ENCODE measurements at regions not wholly inside any gene's neighbourhood (a gene's known extent, or its start where the extent isn't known, plus 50 kb on each side); places are given as distances from the start of the nearest gene placed in this dataset.
"Not testable (repeated sequence)": the region's sequence is repeated elsewhere in the genome, so short reads cannot be mapped to it uniquely, and the experiment has no call there.

DNA sequence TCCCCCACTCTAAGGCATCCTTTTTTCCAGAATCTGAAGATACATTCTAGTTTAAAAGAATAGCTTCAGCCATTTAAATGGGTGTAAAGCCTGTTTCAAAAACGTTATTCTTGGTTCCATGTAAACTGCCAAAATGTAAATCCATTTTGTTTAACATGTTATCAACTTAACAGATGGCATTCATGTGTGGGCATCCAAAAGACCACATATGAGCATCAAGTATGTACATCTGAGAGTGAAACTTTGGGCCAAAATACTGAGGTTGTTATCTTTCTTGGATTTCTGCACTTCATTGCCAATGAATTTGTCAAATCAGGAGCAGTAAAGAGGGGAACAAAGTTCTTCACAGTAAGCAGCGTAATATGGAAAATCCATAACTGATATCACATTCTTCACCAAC lies 395.4 kb downstream of the ZNF804A start:
- no peak for DNase-seq (ENCODE audit: extremely low read depth in 1 of 11, low read depth in 9 of 11, low spot score in 4 of 11)

DNA sequence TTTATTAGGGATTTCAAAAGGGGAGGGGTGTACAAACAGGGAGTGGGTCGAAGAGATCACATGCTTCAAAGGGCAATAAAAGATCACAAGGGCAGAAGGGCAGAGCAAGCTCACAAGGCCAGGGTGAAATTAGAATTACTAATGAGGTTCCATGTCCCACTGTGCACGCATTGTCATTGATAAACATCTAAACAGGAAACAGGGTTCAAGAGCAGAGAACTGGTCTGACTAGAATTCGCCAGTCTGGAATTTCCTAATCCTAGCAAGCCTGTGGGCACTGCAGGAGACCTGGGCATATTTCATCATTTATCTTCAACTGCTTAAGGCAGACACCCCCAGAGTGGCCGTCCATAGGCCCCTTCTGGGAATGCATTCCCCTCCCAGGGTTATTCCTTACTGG lies 408.2 kb downstream of the ZNF804A start:
- DNase-seq (ENCODE audit: extremely low read depth in 1 of 11, low read depth in 9 of 11, low spot score in 4 of 11), result no peak

DNA sequence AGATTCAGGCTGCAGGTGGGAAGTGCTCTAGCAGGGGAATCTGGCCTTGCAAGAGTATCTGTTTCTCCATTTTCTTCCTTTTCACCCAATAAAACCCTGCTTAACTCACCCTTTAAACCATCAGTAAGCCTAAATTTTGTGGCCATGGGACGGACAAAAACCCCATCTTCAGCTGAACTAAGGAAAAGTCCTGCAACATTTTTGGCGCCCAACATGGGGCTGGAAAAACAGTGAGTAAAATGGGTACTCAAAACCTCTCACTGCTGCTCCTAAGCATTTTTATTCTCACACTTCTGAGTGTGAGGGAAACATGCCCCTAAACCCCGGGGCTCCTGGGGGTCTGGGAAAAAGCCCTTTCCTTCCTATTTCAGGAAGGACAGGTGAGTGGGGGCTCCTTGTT lies 414.3 kb downstream of the ZNF804A start:
- no peak for DNase-seq (ENCODE audit: extremely low read depth in 1 of 11, low read depth in 9 of 11, low spot score in 4 of 11)

- no peak for DNase-seq (ENCODE audit: extremely low read depth in 1 of 11, low read depth in 9 of 11, low spot score in 4 of 11)
Measured at GRCh38 chr2:185014076-185014475, 415.7 kb downstream of the ZNF804A start.

GRCh38 chr2:185025891-185026290 lies 427.6 kb downstream of the ZNF804A start:
- DNase-seq (ENCODE audit: extremely low read depth in 1 of 11, low read depth in 9 of 11, low spot score in 4 of 11), result not testable (repeated sequence)

DNA sequence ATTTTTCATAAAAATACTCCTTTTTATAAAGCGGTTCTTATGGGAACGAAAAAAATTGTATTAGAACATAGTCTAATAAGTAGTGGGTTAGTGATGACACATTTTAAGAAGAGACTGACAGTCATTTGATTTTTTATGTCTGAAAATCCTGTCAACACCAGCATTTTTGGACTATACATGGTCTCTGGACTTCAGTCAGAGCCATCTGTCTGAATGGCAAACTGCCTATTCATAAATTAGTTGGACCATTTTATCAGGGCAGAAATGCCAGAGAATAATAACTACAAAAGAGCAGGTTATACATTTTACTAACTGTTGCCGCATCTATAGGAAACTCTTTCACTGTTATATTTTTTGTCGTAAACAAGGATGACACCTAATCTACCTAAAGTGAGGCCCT lies 437.6 kb downstream of the ZNF804A start:
- DNase-seq (ENCODE audit: extremely low read depth in 1 of 11, low read depth in 9 of 11, low spot score in 4 of 11), result no peak

DNA sequence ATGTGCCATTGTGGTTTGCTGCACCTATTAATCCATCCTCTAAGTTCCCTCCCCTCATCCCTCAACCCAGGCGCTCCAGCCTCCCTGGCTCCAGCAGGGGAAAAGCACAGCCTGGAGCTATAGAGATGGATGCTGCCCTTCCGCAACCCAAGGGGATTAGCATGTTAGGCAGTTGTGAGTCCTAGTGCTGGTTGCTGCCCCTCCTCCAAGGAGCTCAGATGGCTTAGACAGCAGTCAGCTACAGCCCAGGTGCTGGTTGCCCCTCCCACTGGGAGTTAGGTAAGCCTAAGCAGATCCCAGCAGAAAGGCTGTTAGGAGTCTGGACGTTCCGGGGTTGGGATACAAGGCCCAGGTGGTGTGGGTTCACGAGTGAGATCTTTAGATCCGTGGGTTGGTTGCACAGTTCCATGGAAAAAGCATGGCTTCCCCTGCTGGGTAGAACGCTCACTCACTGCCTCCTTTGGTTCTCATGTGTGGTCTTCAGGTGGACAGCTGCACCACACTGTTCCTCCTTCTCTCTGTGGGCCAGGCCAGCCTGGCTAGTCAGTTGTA lies 446.1 kb downstream of the ZNF804A start:
- DNase-seq (ENCODE audit: extremely low read depth in 1 of 11, low read depth in 9 of 11, low spot score in 4 of 11), result no peak

DNA sequence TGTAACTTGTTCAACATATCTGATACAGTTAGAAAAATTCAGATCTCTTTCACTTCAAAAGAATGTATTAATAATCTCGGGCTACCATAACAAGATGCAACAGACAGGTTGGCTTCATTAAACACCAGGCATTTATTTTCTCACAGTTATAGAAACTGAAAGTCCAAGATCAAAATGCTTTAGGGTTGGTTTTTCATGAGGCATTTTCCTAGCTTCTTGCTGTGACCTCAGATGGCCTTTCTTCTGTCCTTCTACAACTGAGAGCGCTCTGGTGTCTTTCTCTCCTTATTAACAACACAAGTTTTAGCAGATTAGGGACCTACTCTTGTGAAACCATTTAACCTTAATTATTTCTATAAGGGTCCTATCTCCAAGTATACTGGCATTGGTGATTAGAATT lies 452.5 kb downstream of the ZNF804A start:
- no peak for DNase-seq (ENCODE audit: extremely low read depth in 1 of 11, low read depth in 9 of 11, low spot score in 4 of 11)

GRCh38 chr2:185063761-185064160 lies 465.4 kb downstream of the ZNF804A start:
- no peak for DNase-seq (ENCODE audit: extremely low read depth in 1 of 11, low read depth in 9 of 11, low spot score in 4 of 11)

- DNase-seq (ENCODE audit: extremely low read depth in 1 of 11, low read depth in 9 of 11, low spot score in 4 of 11), result no peak
Measured at GRCh38 chr2:185066128-185066527, 467.8 kb downstream of the ZNF804A start.

DNA sequence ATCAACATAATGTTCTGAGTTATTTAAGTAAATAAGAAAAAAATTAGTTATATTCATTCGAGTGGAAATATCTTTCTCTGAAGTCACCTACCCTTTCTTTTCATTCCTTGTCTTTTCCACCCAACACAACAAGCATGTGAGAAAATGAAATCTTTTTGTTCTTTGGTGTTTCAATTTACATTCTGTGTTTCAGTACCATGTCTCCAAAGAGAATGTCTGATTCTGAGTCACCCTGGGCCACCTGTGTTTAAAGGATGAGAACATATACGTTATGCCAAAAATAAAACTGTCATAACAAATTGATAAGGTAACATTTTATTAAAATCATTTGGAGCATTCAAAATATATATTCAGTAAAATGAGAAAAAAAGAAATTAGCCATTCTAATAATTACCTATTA lies 470.8 kb downstream of the ZNF804A start:
- DNase-seq (ENCODE audit: extremely low read depth in 1 of 11, low read depth in 9 of 11, low spot score in 4 of 11), result no peak

- no peak for DNase-seq (ENCODE audit: extremely low read depth in 1 of 11, low read depth in 9 of 11, low spot score in 4 of 11)
Measured at GRCh38 chr2:185074156-185074555, 475.8 kb downstream of the ZNF804A start.

DNA sequence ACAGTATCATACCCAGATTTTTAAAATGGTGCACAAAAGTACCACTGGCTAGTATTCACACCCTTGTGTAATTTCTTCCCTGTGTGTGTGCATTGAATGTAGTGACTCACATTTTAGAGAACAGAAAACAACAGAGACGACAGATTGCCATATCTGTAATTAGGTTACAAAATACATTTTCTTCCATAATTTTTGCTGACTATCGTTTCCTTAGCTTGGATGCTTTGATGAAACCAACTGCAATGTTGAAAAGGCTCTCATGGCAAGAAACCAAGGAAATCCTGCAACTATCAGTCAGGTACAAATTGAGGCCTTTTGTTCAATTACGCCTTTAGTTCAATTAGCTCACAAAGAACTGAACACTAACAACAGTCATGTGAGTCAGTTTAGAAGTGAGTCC lies 484.4 kb downstream of the ZNF804A start:
- no peak for DNase-seq (ENCODE audit: extremely low read depth in 1 of 11, low read depth in 9 of 11, low spot score in 4 of 11)

DNA sequence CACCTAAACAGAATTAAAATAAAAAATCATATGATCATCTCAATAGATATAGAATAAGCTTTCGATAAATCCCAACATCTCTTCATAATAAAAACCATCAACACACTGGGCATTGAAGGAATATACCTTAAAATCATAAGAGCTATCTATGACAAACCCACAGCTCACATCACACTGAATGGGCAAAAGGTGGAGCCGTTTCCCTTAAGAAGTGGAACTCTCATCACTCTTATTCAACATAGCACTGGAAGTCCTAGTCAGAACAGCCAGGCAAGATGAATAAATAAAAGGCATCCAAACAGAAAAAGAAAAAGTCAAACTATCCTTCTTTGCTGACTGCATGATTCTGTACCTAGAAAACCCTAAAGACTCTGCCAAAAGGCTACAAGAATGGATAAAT lies 510.3 kb downstream of the ZNF804A start:
- DNase-seq (ENCODE audit: extremely low read depth in 1 of 11, low read depth in 9 of 11, low spot score in 4 of 11), result no peak

DNA sequence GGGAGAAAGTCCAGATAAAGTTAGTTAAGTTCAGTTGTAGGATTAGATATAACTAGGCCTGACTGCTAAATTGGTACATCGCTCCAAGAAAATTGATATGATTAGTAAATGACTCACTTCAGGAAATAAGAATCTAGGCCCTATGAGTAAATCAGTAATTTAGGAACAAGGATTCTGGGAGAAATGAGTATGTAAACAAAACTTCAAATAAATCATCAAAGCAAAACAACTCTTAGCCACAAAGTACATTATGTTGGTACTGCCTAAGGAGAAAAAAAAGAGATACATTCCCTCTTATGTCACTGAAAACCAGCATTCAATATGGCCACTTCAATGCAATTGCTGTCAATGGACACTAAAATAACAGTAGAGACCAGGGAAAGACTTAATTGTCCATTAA lies 529.1 kb downstream of the ZNF804A start:
- no peak for DNase-seq (ENCODE audit: extremely low read depth in 1 of 11, low read depth in 9 of 11, low spot score in 4 of 11)

- no peak for DNase-seq (ENCODE audit: extremely low read depth in 1 of 11, low read depth in 9 of 11, low spot score in 4 of 11)
Measured at GRCh38 chr2:185128346-185128745, 530.0 kb downstream of the ZNF804A start.

- no peak for DNase-seq (ENCODE audit: extremely low read depth in 1 of 11, low read depth in 9 of 11, low spot score in 4 of 11)
Measured at GRCh38 chr2:185128996-185129395, 530.7 kb downstream of the ZNF804A start.

GRCh38 chr2:185130685-185131084 lies 532.4 kb downstream of the ZNF804A start:
- DNase-seq (ENCODE audit: extremely low read depth in 1 of 11, low read depth in 9 of 11, low spot score in 4 of 11), result no peak

DNA sequence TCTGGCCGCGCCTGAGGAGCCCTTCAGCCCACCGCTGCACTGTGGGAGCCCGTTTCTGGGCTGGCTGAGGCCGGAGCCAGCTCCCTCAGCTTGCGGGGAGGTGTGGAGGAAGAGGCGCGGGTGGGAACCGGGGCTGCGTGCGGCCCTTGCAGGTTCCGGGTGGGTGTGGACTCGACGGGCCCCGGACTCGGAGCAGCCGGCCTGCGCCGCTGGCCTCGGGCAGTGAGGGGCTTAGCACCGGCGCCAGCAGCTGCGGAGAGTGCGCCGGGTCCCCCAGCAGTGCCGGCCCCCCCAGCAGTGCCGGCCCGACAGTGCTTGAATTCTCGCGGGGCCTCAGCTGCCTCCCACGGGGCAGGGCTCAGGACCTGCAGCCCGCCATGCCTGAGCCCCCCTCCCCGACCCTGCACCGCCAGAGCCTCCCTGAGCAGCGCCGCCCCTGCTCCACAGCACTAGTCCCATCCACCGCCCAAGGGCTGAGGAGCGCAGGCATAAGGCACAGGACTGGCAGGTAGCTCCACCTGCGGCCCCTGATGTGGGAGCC lies 534.2 kb downstream of the ZNF804A start:
- no peak for DNase-seq (ENCODE audit: extremely low read depth in 1 of 11, low read depth in 9 of 11, low spot score in 4 of 11)

- no peak for DNase-seq (ENCODE audit: extremely low read depth in 1 of 11, low read depth in 9 of 11, low spot score in 4 of 11)
Measured at GRCh38 chr2:185137700-185138099, 539.4 kb downstream of the ZNF804A start.

GRCh38 chr2:185142677-185143076 lies 544.3 kb downstream of the ZNF804A start:
- DNase-seq (ENCODE audit: extremely low read depth in 1 of 11, low read depth in 9 of 11, low spot score in 4 of 11), result no peak
